ENCODE measurements at regions not wholly inside any gene's neighbourhood (a gene's known extent, or its start where the extent isn't known, plus 50 kb on each side); places are given as distances from the start of the nearest gene placed in this dataset.

DNA sequence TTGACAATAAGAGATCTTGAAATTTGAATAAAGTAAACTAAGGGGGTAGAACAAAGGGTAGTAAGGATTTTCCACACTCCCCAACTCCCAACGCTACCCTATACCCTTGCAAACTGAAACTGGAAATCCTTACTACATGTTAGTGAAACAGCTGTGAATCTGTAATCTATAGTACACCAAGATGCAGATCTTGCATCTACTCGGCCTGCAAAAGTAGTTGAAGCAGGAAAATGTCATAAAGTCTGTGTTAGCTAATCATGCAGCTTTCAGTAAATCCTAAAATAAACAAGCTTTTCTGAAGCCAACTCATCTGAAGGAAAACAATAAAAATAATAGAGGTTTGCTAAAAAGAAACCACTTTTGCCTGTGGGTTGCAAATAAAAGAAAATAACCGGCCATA, 1242.0 kb upstream of the ACO1 start:
- DNase-seq (ENCODE audit: low read depth): no peak
- TF ChIP-seq, protein P1, sequence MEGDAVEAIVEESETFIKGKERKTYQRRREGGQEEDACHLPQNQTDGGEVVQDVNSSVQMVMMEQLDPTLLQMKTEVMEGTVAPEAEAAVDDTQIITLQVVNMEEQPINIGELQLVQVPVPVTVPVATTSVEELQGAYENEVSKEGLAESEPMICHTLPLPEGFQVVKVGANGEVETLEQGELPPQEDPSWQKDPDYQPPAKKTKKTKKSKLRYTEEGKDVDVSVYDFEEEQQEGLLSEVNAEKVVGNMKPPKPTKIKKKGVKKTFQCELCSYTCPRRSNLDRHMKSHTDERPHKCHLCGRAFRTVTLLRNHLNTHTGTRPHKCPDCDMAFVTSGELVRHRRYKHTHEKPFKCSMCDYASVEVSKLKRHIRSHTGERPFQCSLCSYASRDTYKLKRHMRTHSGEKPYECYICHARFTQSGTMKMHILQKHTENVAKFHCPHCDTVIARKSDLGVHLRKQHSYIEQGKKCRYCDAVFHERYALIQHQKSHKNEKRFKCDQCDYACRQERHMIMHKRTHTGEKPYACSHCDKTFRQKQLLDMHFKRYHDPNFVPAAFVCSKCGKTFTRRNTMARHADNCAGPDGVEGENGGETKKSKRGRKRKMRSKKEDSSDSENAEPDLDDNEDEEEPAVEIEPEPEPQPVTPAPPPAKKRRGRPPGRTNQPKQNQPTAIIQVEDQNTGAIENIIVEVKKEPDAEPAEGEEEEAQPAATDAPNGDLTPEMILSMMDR (conservative IDR thresholded peaks at IDR 0.05; ENCODE audit: control insufficient read depth, insufficient read depth, low read depth, low read length): no peak

DNA sequence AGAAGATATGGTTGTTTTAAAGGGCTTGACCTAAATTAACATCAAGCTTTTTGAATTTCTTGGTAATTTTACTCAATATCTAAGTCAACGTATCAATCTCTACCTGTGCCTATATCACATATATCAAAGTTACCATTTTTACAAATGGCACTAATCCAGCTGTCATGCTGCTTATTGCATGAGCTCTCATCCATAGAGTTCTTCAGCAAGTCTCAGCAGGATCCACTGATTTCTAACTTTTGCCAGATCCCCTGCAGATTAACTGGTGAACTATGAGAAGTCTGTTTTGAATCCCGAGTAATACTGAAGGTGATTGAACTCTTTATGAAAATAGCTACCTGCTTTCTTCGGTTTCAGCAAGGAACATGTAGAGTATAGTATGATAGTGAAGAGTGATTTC, 1239.8 kb upstream of the ACO1 start:
- no peak for DNase-seq (ENCODE audit: low read depth)
- TF ChIP-seq, protein P1 (conservative IDR thresholded peaks at IDR 0.05; ENCODE audit: control insufficient read depth, insufficient read depth, low read depth, low read length): no peak
- no peak overlapping the region for H3K4me3 ChIP-seq (ENCODE audit: control insufficient read depth, low read depth, low read length)

More for the DNA sequence above, 1242.0 kb upstream of the ACO1 start:
- no peak overlapping the region for H3K4me3 ChIP-seq (ENCODE audit: control insufficient read depth, low read depth, low read length)

DNA sequence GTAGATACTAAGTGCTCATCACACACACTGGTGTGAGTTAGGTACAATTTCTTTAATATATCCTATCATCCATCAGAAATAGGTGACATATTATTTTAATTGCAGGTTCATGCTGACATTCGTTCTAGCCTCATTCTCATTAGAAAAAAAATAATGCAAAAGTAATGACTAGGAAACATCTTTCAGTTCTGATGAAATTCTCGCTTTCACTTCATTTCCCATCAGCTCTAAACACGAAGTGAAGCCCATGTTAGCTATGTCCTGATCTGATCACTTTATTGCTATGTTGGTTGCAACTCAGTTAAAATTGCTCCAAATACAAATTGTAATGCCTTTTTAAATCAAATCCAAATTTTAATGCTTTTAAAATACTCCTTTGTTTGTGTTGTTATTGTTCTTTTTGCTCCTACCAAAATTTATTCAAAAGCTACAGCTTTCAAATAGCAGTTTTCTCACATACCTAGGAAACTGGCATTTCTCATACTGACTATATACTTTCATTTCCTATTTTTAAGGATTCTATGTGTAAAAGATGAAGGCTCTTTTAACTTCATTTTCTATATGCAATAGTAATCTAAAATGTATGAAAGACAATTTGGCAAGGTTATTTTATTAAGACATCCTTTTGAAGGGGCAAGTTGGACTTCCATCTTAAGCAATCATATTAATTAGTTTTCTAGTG, 1237.8 kb upstream of the ACO1 start:
- TF ChIP-seq, protein P1 (conservative IDR thresholded peaks at IDR 0.05; ENCODE audit: control insufficient read depth, insufficient read depth, low read depth, low read length): no peak
- no peak for DNase-seq (ENCODE audit: low read depth)
- no peak overlapping the region for H3K4me3 ChIP-seq (ENCODE audit: control insufficient read depth, low read depth, low read length)

DNA sequence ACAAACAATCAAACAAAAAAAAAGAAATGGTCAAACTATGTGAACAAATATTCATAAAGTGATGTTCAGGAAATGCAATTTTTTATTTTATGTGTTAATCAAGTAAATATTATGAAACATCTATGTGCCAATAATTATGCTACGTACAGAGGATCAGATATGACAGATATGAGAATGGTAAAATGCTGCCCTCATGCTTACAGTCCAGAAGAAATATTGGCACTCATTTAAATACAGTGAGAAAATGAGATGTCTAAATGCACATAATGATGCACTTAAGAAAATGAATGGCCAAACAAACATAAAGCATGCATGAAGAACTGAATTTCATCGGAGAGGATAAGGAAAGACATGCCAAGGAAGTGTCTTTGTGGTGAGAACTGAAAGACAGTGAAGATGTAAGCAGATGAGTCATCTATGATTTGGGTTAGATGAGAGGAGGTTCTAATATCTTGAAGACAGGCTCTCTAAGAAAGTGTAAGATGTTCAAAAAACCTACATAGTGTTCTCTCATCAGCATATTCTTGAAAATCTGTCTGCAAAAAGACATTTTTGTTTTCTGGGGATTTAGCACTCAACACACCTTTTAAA, 1231.1 kb upstream of the ACO1 start:
- H3K4me3 ChIP-seq (ENCODE audit: control insufficient read depth, low read depth, low read length): no peak overlapping the region
- TF ChIP-seq, protein P1 (conservative IDR thresholded peaks at IDR 0.05; ENCODE audit: control insufficient read depth, insufficient read depth, low read depth, low read length): no peak
- peak; percentile 28 for DNase-seq (ENCODE audit: low read depth)

DNA sequence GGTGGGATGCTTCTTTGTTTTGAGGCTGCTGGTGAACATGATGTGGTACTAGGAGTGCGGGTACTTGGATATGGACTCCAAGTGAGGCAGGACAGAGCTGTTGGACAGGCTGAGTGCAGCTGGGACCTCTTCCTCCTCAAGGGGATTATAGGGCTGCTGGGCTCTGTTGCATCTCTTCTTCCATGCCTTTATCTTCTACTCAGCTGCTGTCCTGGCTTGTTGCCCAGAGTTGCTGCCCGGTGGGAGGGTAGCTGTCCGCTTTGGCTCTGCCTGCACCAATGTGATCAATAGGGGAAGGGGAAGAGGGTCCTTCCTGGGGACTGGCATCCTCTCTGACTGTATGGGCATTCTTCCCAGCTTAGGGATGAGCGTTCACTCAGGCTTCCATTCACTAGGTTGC, 1217.9 kb upstream of the ACO1 start:
- no peak overlapping the region for H3K4me3 ChIP-seq (ENCODE audit: control insufficient read depth, low read depth, low read length)
- no peak for DNase-seq (ENCODE audit: low read depth)
- TF ChIP-seq, protein P1 (conservative IDR thresholded peaks at IDR 0.05; ENCODE audit: control insufficient read depth, insufficient read depth, low read depth, low read length): no peak

DNA sequence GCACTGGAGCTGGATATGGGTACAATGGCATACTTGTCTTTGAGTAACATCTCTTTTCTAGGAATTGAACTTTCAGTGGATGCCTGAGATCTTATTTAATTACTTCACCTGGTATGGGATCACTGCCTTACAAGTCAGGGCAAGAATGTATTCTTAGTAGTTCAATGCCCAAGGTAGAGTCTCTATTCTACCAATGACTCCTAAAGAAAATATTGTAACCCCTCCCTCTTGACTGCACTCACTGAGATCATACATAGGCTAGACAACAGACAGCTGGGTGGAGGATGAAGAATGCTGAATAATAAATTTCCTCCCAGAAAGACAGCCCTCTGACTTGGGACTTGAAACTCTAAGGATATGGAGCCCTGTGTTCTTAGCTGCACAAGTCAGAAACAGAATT, 1216.3 kb upstream of the ACO1 start:
- no peak for DNase-seq (ENCODE audit: low read depth)
- H3K4me3 ChIP-seq (ENCODE audit: control insufficient read depth, low read depth, low read length): no peak overlapping the region
- TF ChIP-seq, protein P1 (conservative IDR thresholded peaks at IDR 0.05; ENCODE audit: control insufficient read depth, insufficient read depth, low read depth, low read length): no peak
